Iris pigment epithelial cell (primary cell): ENCODE measurements at regions not wholly inside any gene's neighbourhood (a gene's known extent, or its start where the extent isn't known, plus 50 kb on each side); places are given as distances from the start of the nearest gene placed in this dataset.
"Not testable (repeated sequence)": the region's sequence is repeated elsewhere in the genome, so short reads cannot be mapped to it uniquely, and the experiment has no call there.

Source experiments
- DNase-seq: peaks from one replicate; pipeline ENCODE4 v3.0.0-alpha.2; 2011; ENCODE audit warnings: low read depth

- no peak for DNase-seq
Measured at GRCh38 chr13:59250336-59251189, 913.2 kb downstream of the DIAPH3 start.

- no peak for DNase-seq
Measured at GRCh38 chr13:59259165-59260000, 904.3 kb downstream of the DIAPH3 start.

DNA sequence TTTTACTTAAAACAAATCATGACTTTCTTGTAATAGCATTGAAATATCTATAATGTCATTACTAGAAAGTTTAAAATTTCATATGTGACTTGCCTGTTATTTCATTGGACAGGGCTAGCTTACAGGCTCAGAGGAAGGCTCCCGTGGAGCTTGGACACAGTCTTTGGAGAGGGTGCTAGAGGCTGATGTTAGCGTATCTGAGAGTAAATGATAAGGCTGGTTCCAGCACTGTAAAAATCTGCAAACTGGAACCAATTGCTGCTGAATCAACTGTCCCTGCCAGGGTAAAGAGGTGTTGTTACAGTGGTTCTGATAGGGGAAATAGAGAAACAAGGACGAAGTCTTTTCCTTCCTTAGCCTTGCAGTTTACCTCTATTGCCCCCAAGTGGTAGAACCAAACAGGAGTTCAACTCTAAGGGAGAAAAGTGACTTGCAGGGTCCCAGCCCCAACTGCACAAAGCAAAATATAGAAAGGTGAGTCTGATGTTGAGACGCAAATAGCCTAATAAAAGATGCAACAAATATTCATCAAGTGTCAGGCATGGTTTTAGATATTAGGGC is 901.7 kb downstream of the DIAPH3 start:
- DNase-seq = peak; percentile 27

GRCh38 chr13:59263531-59263930 is 900.2 kb downstream of the DIAPH3 start:
- no peak for DNase-seq

DNA sequence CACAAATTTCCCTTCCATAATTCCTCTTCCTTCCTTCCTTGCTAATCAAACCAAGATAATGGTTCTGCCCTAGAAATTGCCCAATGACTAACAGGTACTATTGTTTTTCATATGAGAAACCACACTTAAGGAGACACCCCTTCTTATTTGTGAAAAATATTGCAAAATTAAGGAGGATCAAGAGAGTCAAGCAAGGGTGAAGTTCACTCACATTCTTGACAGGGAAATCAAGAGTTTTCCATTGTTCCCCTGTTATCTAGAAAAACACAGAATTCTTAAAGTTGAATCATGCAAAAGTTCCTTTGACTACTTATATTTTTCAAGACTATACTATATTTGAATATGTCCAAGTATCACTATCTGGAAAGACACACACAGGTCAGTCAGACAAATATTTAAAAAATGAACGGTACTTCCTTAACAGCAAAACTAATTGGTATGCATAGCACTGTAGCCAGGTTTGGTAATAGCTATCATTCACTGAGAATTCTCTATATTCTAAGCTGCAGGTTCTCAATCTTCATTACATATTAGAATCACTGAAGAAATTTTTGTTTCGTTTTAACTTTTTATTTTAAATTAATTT is 897.2 kb downstream of the DIAPH3 start:
- peak; percentile 10 for DNase-seq

DNA sequence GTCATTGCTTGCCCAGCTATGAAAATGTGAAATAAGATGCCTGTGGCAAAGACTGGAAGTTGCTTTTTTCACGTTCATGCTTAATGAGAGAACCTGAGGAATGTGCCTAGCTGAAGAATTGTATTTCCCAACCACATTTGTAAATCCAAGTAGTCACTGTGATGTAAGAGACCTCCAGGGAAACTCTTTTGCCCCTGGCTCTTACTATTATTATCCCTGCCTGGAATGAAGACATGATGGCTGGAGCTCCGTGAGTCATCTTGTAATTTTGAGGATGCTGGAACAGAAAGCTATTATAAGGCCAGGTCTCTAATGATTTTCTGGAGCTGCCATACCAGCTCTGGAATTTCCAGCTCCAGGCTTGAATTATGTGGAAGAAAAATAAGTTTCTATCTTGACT is 894.3 kb downstream of the DIAPH3 start:
- peak; percentile 87 for DNase-seq

GRCh38 chr13:59270327-59270726 is 893.4 kb downstream of the DIAPH3 start:
- no peak for DNase-seq

DNA sequence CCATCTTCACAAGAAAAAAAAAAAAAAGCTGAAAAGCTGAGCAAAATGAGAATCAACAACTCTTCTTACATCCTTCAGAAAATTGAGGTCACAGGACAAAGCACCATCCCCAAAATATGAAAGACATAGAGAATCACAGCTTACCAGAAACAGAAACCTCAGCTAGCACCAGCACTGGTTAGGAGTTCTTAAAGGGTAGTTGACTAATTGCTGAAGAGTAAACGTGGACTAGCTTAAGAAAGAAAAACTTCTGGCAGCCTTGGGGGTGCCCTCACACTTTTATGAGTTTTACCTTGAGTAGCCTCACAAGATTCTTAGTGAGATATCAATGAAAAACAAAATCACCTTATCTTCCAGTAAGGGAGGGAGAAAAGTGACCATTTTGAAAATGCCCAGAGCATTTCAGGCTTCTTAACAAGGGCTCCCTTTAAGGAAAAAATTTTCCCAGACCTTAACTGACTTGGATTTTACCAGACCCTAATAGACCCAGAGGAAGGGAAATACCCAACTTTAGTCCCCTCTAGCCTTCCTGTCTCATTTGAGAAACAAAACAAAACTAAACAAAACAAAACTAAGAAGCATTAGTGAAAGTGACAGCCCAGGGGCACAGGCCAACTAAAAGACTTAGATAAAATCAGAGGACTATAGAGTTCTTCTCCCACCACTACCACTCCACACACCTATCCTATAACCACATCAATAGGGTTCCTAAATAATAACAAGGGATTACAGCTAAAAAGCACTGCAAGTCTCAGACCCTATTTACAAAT is 888.6 kb downstream of the DIAPH3 start:
- DNase-seq = no peak

GRCh38 chr13:59276436-59276835 is 887.3 kb downstream of the DIAPH3 start:
- DNase-seq = peak; percentile 28

DNA sequence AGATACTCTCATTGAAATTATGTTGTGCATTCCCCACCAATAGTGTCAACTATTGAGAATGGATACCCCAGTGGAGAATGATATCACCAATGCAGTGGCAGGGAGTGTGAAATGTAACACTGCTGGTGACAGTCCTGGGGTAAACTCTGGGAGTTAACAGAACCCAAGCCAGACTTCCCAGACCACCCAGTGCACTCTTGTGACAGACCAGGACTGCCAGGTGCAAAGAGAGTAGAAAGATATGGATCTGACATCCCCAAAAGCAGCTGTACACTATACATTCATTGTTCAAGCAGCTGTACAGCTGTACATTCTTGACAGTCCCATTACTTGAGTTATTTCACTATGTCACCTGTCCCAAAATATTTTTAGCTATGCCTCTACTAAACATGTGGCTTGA is 886.6 kb downstream of the DIAPH3 start:
- no peak for DNase-seq

DNA sequence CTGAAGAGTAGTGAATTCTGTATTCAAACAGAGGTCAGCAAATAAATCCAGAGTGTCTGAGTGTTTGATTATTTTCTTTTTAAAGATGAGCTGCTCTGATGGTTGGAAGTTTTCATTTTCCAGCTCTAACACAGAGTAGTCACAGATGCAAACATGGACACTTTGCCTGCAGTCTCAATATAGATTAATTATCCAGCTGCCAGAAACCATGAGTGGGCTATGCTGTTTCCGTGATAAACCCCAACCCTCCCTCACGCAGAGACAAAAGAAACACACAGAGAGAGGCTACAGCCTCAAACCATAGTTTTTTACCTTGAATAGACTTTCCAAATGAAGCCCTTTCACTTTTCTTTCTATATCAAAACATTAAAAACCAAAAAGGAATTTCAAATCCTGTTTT is 884.7 kb downstream of the DIAPH3 start:
- no peak for DNase-seq

DNA sequence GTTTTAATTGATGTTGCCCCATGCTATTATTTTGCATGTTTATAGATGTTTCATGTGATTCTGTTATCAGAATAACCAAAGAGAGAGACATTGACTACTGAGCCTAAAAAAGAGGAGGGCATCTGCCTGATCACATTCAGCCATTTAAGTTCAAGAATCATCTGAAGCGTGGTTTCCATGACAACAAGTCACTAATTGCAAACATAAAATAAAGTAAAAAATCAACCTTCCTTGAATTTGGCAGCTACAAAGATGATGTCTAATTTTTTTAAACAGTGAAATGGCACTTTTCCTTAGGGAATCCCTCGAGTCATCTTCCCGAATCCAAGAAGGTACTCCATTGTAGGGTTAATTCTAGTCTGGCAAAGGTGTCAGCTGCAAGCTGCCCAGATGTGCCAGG is 884.2 kb downstream of the DIAPH3 start:
- no peak for DNase-seq

DNA sequence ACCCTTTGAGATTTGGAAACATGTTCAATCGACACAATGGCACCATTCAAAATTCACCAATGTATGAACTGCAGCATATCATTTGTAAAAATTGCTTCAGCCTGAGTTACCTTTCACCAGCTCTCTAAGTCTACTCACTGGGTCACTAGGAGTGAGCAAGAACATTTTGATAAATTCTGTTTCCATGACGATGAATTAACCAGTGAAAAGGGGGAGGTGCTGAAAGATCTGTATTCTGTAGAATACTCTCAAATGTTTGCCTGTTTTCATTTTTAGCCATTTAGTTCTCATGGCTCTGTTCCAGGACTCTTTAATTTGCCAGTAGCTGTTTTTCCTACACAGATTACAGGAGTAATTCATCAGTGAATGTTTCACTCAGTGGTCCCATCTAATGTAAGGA is 883.4 kb downstream of the DIAPH3 start:
- DNase-seq = no peak

DNA sequence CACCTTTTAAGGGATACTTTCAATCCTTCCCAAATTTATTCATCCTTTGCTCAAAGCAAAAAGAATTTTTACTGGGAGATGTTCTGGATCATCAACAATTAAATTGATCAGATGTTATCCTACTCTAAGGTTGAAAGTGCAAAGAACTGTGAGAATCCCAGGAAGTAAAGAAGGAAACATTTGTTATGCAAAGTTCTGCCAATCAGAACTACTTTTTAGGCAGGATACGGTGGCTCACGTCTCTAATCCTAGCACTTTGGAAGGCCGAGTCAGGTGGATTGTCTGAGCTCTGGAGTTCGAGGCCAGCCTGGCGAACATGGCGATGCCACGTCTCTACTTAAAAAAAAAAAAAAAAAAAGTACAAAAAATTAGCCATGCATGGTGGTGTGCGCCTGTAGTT is 882.3 kb downstream of the DIAPH3 start:
- no peak for DNase-seq

GRCh38 chr13:59292240-59292639 is 871.5 kb downstream of the DIAPH3 start:
- not testable (repeated sequence) for DNase-seq

- DNase-seq = no peak
Measured at GRCh38 chr13:59299584-59299983, 864.1 kb downstream of the DIAPH3 start.

- DNase-seq = no peak
Measured at GRCh38 chr13:59300355-59301173, 863.2 kb downstream of the DIAPH3 start.

- DNase-seq = no peak
Measured at GRCh38 chr13:59301174-59301567, 862.6 kb downstream of the DIAPH3 start.

- DNase-seq = no peak
Measured at GRCh38 chr13:59303433-59303832, 860.3 kb downstream of the DIAPH3 start.

DNA sequence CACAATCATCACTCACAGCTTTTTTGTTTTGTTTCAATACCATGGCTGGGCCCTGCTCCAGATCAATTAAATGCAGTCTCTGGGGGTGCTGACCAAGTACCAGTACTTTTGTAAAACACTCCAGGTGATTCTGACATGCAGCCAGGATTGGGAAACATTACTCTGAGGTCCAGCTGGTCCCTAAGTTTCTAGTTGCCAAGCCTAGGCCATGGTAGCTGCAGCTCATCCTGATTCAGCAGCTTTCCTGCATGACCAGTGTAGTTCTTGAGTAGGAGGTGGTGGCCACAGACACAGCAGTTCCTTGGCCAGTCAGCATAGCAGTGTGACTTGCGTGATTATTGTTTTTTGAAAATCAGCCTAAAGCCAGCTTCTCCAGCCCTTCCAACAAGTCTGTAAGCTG is 859.1 kb downstream of the DIAPH3 start:
- DNase-seq = no peak

DNA sequence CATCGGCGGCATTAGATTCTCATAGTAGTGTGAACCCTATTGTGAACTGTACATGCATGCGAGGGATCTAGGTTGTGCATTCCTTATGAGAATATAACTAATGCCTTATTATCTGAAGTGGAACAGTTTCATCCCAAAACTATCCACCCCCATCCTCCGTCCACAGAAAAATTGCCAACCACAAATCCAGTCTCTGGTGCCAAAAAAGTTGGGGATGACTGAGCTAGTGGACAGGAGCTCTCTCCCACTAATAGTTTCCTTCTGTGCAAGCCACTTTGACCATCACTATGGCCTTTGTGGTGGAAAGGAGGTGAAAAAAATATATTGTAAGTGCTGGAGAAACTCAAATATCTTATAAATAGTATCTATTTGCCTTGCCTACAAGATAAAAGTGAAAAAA is 857.8 kb downstream of the DIAPH3 start:
- no peak for DNase-seq
